ENCODE measurements at regions not wholly inside any gene's neighbourhood (a gene's known extent, or its start where the extent isn't known, plus 50 kb on each side); places are given as distances from the start of the nearest gene placed in this dataset.
A peak's percentile ranks its signal among the peaks of the same experiment; 100 is the strongest.

DNA sequence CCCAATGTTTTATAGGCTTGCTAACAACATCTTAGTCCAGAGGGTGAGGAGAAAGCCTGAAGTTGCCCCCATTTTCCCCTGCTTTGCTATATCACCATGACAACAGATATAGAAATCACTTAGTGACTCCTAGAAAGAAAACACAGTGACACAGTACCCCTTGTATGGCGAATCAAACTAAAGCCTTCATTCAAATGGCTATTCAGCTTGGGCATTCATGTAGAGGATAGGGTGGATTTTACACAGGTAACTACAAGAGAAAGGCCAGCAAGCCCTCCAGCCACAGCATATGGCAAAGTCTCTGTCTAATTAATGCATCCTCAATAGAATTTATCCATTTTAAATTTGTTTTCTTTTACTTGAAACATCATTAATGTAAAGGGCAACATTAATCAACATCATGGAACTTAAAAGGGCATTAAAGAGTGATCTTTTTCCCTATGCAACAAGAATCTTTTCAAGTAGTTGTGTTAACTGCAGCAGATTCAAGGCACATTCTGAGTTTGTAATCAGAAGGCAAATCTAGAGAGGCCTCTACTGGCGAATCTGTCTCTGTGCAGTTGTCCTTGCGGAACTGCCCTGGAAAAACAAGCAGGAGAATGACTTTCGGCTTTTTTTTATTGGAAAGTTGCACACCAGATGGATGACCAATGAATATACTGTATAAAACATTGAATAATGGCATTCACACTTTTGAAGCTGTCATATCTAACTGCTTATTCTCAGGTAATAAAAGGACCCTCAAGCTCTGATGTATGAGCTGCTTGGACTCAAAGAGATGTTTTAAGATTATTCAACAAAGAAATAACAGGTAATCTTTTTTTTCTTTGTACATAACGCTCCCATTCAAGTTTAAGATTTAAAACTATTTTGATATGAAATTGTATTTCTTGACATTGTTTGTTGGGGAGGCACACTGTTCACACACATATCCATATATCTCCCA lies 621.7 kb upstream of the AGTR1 start:
- Histone ChIP-seq H3K4me1 (no peaks in the 10 kb centered on the region), H3K27ac (no peak overlapping the region), H3K9me3 (no peaks in the 10 kb centered on the region), H3K36me3 (no peaks in the 10 kb centered on the region), H3K4me3 (no peak overlapping the region), H3K27me3 (no peaks in the 10 kb centered on the region)
- DNase-seq (ENCODE audit: low spot score in 2 of 2): no peak
- intact Hi-C loops (cut with DNase I; ENCODE audit: low total_unique reads): no loop called here
- TF ChIP-seq CTCF (IDR thresholded peaks at IDR 0.05) (peak in 1 of 3 donors; percentile 44), POLR2A (IDR thresholded peaks at IDR 0.05) (no peak), POLR2AphosphoS5 (IDR thresholded peaks at IDR 0.05) (no peak)

DNA sequence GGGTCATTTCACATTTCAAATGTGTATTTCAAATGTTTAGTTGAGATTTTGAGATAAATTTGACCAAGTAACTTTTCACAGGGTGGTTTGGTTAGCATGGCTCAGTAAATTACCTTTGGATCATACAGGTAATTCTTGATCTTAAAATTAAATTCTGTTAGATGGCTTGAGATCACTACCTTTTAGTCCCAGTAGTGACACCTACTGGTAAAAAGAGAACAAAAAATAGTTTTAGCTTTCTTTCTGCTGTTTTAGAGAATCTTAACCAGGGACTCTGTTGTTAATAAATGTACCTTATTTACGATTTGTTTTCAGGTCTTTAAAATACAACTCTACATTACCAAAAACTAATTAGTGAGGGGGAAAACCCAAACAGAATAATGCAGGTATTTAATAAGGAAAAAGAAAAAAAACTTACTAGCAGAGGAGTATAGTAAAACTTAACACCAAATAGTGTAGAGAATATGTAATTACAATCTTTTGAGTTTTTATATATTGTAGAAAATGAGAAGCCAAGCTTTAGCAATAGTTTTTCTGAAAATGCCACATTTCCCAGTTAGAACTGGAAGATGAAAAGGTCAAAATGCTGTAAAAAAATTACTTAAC lies 620.3 kb upstream of the AGTR1 start:
- H3K9me3 ChIP-seq: no peaks in the 10 kb centered on the region
- TF ChIP-seq POLR2AphosphoS5 (IDR thresholded peaks at IDR 0.05) (no peak), CTCF (IDR thresholded peaks at IDR 0.05) (peak in 2 of 3 donors; percentile 14 to 22)
- H3K27ac ChIP-seq: no peak overlapping the region
- no peak for DNase-seq (ENCODE audit: low spot score in 2 of 2)
- H3K27me3 ChIP-seq: no peaks in the 10 kb centered on the region
- H3K36me3 ChIP-seq: no peaks in the 10 kb centered on the region
- no peaks in the 10 kb centered on the region for H3K4me1 ChIP-seq
- intact Hi-C loops (cut with DNase I; ENCODE audit: low total_unique reads): no loop called here
- H3K4me3 ChIP-seq: no peak overlapping the region

DNA sequence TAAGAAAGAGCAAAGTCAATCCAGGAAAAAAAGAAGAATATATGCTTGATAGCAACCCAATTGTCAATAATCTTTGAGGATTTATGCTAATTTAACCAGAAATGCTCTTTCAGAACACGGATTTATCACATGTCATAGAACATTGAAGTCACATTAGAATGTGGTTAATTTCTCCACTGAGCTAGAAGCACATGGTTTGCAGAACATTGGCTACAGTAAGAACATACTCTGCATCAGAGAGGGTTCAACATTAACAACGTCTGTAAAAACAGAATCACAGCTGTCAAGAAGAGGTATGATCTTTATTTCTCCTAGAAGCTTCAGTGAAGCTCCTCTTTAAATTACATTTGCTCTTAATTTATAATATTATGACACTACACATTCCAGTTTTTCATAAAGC lies 619.7 kb upstream of the AGTR1 start:
- no peak overlapping the region for H3K4me3 ChIP-seq
- no peak for TF ChIP-seq POLR2AphosphoS5 (IDR thresholded peaks at IDR 0.05)
- no peak for TF ChIP-seq POLR2A (IDR thresholded peaks at IDR 0.05)
- no peak for TF ChIP-seq CTCF (IDR thresholded peaks at IDR 0.05)
- no peaks in the 10 kb centered on the region for H3K27me3 ChIP-seq
- no peak overlapping the region for H3K27ac ChIP-seq
- no peaks in the 10 kb centered on the region for H3K9me3 ChIP-seq
- no peak for DNase-seq (ENCODE audit: low spot score in 2 of 2)
- intact Hi-C loops (cut with DNase I; ENCODE audit: low total_unique reads): no loop called here
- H3K36me3 ChIP-seq: no peaks in the 10 kb centered on the region
- H3K4me1 ChIP-seq: no peaks in the 10 kb centered on the region

GRCh38 chr3:148078658-148079057 lies 619.0 kb upstream of the AGTR1 start:
- intact Hi-C loops (cut with DNase I; ENCODE audit: low total_unique reads): no loop called here
- Histone ChIP-seq H3K4me1 (no peaks in the 10 kb centered on the region), H3K27ac (no peak overlapping the region), H3K36me3 (no peaks in the 10 kb centered on the region), H3K4me3 (no peak overlapping the region), H3K9me3 (no peaks in the 10 kb centered on the region), H3K27me3 (no peaks in the 10 kb centered on the region)
- TF ChIP-seq CTCF (IDR thresholded peaks at IDR 0.05) (no peak), POLR2A (IDR thresholded peaks at IDR 0.05) (no peak), POLR2AphosphoS5 (IDR thresholded peaks at IDR 0.05) (no peak)
- DNase-seq (ENCODE audit: low spot score in 2 of 2): no peak

DNA sequence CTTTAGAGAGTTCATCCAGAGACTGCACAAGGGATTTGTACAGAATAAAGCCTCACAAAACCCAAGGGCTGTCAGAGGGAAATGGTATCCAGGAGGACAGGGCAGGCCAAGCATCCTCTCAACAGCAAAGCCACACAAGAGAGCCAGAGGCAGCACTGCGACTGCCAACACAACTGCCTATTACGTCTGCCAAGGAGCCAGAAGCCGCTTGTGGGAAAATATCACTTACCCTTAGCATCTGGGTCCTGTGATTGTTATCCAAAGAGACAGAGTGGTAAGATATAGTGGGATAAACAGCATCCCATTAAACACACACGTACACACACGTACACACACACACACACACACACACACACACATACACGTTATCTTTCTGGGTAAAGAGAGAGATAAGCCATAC lies 618.3 kb upstream of the AGTR1 start:
- intact Hi-C loops (cut with DNase I; ENCODE audit: low total_unique reads): no loop called here
- Histone ChIP-seq H3K36me3 (no peaks in the 10 kb centered on the region), H3K9me3 (no peaks in the 10 kb centered on the region), H3K27ac (no peak overlapping the region), H3K4me3 (no peak overlapping the region), H3K27me3 (no peaks in the 10 kb centered on the region), H3K4me1 (no peaks in the 10 kb centered on the region)
- no peak for TF ChIP-seq CTCF (IDR thresholded peaks at IDR 0.05)
- no peak for TF ChIP-seq POLR2A (IDR thresholded peaks at IDR 0.05)
- TF ChIP-seq POLR2AphosphoS5 (IDR thresholded peaks at IDR 0.05): no peak
- DNase-seq (ENCODE audit: low spot score in 2 of 2): no peak

Data from breast epithelium (tissue), 4 donors.